Duodenal mucosa (tissue), 2 donors: ENCODE measurements at regions not wholly inside any gene's neighbourhood (a gene's known extent, or its start where the extent isn't known, plus 50 kb on each side); places are given as distances from the start of the nearest gene placed in this dataset.

ENCODE experiments used
- H3K27ac ChIP-seq: one replicate; pipeline ENCODE4 v1.7.0; 2013; ENCODE audit warnings: low read depth, low read length
- H3K27me3 ChIP-seq, 2 donors: one replicate each; pipeline ENCODE4 v1.7.0; 2013; ENCODE audit warnings: low read length in 2 of 2, control low read depth in 1 of 2; ENCODE audit not compliant: insufficient read depth in 2 of 2, control insufficient read depth in 1 of 2
- H3K36me3 ChIP-seq, 2 donors: one replicate each; pipeline ENCODE4 v1.7.0; 2013; ENCODE audit warnings: low read length in 2 of 2, control low read depth in 1 of 2; ENCODE audit not compliant: insufficient read depth in 2 of 2, control insufficient read depth in 1 of 2
- H3K4me1 ChIP-seq, 2 donors: one replicate each; pipeline ENCODE4 v1.7.0; 2013; ENCODE audit warnings: low read length in 2 of 2, control low read depth in 1 of 2; ENCODE audit not compliant: insufficient read depth in 2 of 2, control insufficient read depth in 1 of 2
- H3K4me3 ChIP-seq, 2 donors: one replicate each; pipeline ENCODE4 v1.7.0; 2013; ENCODE audit warnings: low read length in 2 of 2, low read depth in 1 of 2
- H3K9ac ChIP-seq, 2 donors: one replicate each; pipeline ENCODE4 v1.7.0; 2013; ENCODE audit warnings: low read length in 2 of 2, low read depth in 1 of 2
- H3K9me3 ChIP-seq, 2 donors: one replicate each; pipeline ENCODE4 v1.7.0; 2013; ENCODE audit warnings: low read length in 2 of 2, control low read depth in 1 of 2; ENCODE audit not compliant: control insufficient read depth in 1 of 2

DNA sequence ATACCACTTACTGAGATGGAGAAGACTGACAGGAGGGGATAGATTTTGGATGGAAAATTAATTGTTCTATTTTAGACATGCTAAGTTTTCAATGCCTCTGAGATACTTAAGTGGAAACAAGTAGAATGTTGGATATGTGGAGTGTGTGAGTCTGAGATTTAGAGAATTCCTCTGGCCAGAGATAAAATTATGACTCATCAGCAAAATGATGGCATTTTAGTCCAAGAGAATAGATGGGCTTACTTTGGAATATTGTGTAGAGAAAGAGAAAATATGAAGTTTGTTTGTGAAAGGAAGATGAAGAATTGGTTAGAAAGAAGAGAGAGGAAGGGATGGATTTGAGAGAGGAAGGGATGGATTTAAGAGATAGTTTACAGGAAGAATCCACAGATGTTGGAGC is 108.6 kb upstream of the PPP1R2C start:
- H3K36me3 ChIP-seq = no peaks in the 10 kb centered on the region
- no peaks in the 10 kb centered on the region for H3K4me1 ChIP-seq
- H3K27me3 ChIP-seq = no peaks in the 10 kb centered on the region
- H3K9ac ChIP-seq = no peak overlapping the region
- no peaks in the 10 kb centered on the region for H3K9me3 ChIP-seq
- H3K27ac ChIP-seq = no peak overlapping the region
- no peak overlapping the region for H3K4me3 ChIP-seq

DNA sequence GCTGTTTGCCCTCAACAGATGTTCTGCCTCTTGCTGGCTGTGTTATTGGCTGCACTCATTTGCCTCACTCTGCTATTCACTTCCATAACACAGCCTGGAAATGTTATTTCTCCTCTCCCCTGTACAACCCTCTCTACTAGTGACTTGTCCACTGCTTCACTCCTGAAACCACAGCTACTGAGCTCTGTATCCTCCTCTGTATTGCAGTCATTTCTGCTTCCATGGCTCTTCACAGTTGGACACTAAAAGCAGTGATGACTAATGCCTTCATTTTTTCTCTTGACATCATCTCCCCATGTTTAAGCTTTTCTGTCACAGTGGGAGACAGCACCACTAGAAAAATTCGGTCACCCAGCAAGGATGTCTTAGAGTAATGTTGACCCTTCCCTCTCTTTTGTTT is 123.0 kb upstream of the PPP1R2C start:
- Histone ChIP-seq H3K9me3 (no peaks in the 10 kb centered on the region), H3K4me3 (no peak overlapping the region), H3K27me3 (no peaks in the 10 kb centered on the region), H3K27ac (no peak overlapping the region), H3K36me3 (no peaks in the 10 kb centered on the region), H3K4me1 (no peaks in the 10 kb centered on the region), H3K9ac (no peak overlapping the region)

DNA sequence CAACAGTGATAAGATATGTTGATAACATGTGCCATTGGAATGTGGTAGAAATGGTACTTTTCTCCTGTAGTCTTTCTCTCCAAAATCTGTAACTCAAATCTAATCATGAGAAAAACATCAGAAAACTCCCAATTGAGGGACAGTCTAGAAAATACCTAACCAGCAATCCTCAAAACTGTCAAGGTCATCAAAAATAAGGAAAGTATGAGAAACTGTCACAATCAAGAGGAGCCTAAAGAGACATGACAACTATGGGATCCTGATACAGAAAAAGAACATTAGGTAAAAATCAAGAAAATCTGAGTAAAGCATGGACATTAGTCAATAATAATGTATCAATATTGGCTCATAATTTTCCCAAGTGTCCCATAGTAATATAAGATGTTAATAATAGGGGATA is 124.5 kb upstream of the PPP1R2C start:
- H3K27me3 ChIP-seq = no peaks in the 10 kb centered on the region
- no peak overlapping the region for H3K9ac ChIP-seq
- no peak overlapping the region for H3K27ac ChIP-seq
- no peaks in the 10 kb centered on the region for H3K9me3 ChIP-seq
- no peaks in the 10 kb centered on the region for H3K36me3 ChIP-seq
- H3K4me3 ChIP-seq = no peak overlapping the region
- H3K4me1 ChIP-seq = no peaks in the 10 kb centered on the region

DNA sequence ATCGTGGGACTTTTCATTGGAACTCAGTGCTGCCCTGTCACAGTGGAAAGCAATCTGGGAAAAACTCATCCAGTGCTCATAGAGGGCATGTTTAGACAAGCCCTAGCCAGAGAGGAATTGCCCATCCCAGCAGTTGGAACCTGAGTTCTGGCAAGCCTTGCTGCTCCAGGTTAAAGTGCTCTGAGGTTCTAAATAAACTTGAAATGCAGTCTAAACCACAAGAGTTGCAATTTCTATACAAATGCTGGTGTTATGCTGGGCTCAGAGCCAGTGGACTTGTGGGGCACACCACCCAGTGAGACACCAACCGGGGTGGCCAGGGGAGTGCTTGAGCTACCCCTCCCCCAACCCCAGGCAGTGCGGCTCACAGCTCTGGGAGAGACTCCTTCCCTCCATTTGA is 142.8 kb upstream of the PPP1R2C start:
- Histone ChIP-seq H3K27me3 (no peaks in the 10 kb centered on the region), H3K36me3 (no peaks in the 10 kb centered on the region), H3K9me3 (no peaks in the 10 kb centered on the region), H3K4me1 (no peaks in the 10 kb centered on the region), H3K9ac (no peak overlapping the region), H3K4me3 (no peak overlapping the region), H3K27ac (no peak overlapping the region)

DNA sequence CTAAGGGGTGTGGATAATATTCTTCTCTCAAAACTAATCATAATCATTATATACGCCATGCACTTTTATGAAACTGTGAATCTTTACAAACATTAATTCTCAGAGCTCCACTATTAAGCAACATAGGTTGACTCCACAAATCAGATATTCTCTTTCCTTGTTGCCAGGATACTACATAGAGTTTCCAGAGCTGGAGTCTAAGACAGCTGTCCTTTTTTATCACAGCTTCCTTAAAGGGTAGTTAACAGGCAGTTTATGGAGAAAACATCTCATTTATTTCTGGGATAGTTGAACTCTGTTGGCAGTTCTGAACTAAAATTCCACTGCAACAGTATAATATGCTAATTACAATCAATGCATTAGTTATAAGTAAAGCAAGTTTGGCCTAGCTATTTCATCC is 152.1 kb upstream of the PPP1R2C start:
- Histone ChIP-seq H3K27me3 (no peaks in the 10 kb centered on the region), H3K4me1 (no peaks in the 10 kb centered on the region), H3K9ac (no peak overlapping the region), H3K4me3 (no peak overlapping the region), H3K27ac (no peak overlapping the region), H3K9me3 (no peaks in the 10 kb centered on the region), H3K36me3 (no peaks in the 10 kb centered on the region)

DNA sequence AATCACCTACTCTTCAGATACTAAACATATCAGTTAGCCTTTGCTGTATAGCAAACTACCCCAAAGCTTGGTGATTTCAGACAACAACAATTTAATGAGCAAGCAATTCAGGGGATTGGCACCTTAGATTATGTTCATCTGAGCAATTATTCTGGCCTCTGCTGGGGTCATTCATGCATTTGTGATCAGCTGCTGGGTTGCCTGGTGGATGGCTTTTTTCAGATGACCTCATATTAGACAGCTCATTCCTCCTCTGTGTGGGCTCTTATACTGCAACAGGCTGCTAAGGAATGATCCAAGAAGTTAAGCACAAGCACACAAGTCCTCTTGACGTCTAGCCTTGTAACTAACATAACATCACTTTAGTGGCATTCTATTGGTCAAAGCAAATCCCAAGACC is 153.0 kb upstream of the PPP1R2C start:
- Histone ChIP-seq H3K9ac (no peak overlapping the region), H3K4me3 (no peak overlapping the region), H3K27ac (no peak overlapping the region), H3K4me1 (no peaks in the 10 kb centered on the region), H3K36me3 (no peaks in the 10 kb centered on the region), H3K9me3 (no peaks in the 10 kb centered on the region), H3K27me3 (no peaks in the 10 kb centered on the region)

DNA sequence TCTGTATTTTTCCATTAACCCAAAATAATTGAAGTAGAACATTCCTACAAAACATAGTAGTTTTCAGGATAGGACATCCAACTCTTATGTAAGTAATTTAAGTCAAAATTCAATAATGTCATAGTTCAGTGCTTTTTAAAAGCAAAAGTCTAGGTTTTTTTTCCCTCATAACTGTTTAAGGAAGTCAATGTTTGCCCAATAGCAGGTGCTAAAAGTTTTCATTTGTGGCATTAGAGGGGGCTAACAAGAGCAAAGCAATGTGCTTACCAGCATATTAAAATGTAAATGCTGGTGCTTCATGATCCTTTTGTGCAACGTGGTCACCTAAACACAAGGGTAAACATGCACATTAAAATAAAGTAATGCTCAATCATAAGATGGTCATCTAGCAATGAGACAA is 155.2 kb upstream of the PPP1R2C start:
- H3K4me3 ChIP-seq = no peak overlapping the region
- no peak overlapping the region for H3K27ac ChIP-seq
- H3K36me3 ChIP-seq = no peaks in the 10 kb centered on the region
- no peaks in the 10 kb centered on the region for H3K9me3 ChIP-seq
- H3K27me3 ChIP-seq = no peaks in the 10 kb centered on the region
- no peaks in the 10 kb centered on the region for H3K4me1 ChIP-seq
- no peak overlapping the region for H3K9ac ChIP-seq

DNA sequence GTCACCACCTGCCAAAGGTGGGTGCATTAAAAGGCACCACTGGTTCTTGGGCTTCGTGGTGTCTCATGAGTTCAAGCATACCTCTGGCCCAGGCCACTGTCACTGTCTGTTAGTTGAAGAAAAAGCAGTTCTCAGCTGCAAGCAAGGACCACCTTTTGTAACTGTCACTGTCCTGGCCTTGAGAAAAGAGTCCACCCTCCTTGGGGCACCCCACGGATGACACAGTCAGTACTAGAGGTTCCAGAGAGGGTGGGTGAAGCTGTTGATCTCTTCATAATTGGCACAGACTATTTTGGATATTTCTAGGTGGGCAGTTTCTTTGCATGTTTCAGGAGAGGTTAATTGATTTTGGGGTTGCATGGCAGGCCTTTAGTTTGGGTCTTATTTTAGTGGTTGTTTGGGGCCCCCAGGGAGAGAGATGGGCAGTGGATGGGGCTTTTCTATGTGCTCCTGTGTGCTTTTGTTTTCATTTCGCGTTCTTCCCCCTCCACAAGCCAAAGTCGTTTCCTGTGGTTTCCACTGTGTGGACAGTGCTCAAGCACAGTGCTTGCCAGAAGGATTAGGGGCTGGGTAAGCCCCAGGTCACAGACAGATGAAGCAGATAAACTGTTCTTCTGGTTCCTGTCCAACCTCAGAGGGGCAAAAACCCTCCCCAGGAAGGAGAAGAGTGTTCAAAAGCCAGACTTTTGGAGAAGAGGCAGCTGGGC is 156.2 kb upstream of the PPP1R2C start:
- no peaks in the 10 kb centered on the region for H3K9me3 ChIP-seq
- no peaks in the 10 kb centered on the region for H3K36me3 ChIP-seq
- peak overlapping the region in 1 of 2 donors; percentile 10 for H3K4me3 ChIP-seq
- no peaks in the 10 kb centered on the region for H3K27me3 ChIP-seq
- no peak overlapping the region for H3K9ac ChIP-seq
- H3K27ac ChIP-seq = no peak overlapping the region
- H3K4me1 ChIP-seq = no peaks in the 10 kb centered on the region

DNA sequence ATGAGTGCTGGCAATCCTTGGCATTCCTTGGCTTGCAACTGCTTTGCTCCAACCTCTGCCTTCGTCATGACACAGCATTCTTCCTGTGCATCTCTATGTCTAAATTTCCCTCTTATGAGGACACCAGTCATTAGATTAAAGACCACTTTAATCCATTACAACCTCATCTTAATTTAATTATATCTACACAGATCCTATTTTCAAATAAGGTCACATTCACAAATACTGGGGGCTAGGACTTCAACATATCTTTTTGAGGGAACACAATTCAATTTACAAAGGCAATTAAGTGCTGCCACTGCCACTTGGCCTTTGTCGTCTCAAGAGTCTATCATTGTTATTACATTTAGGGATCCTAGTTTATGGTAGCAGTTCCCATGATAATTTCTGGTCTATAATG is 163.7 kb upstream of the PPP1R2C start:
- Histone ChIP-seq H3K27me3 (no peaks in the 10 kb centered on the region), H3K4me1 (peaks cover 4 to 10% of the 10 kb centered on the region in 2 donors), H3K4me3 (no peak overlapping the region), H3K27ac (no peak overlapping the region), H3K9me3 (no peaks in the 10 kb centered on the region), H3K9ac (no peak overlapping the region), H3K36me3 (no peaks in the 10 kb centered on the region)

DNA sequence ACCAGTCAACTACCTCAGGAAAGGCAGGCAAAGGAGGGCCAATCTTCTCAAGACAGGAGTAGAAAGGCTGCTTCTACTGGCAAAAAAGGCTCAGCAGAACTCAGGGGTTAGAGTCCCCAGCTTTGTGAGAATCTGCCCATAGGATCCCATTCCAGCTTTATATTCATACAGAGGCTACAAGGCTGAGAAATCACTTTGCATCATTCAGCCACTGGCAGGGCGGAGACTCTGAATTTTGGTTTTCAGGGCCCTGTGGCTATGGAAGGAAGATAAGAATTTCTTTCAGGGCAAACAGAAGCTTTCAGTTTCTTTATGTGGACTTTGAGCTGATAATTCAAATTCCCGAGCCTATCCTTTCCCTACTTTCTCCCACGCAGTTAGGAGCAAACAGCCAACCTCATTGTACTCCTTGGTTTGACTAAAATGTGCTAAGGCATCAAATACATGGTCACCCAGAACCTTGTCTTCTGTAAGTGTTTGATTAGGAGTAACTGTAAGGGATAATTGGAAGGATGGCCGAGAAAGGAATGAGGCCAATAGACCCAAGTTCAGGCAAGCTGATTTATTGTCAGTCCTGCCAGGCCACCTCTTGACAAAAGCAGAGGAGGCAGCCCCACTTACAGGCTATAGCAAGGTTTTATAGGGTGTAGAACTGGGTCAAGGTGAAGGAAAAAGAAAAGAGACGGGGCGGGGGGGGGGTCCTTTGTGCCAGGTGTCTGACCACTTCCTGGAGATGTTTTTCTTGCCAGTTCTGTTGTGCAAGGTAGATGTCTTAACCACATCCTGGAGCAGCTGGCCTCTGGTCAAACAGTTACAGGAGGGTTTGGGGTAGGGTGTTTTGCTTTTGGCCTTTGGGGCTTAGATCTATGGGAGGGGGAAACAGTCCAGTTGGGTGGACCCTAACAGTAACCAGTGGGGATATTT is 165.3 kb upstream of the PPP1R2C start:
- Histone ChIP-seq H3K27me3 (no peaks in the 10 kb centered on the region), H3K9me3 (no peaks in the 10 kb centered on the region), H3K9ac (no peak overlapping the region), H3K4me1 (peaks cover 4 to 10% of the 10 kb centered on the region in 2 donors), H3K4me3 (no peak overlapping the region), H3K36me3 (no peaks in the 10 kb centered on the region), H3K27ac (no peak overlapping the region)
